ENCODE measurements at regions not wholly inside any gene's neighbourhood (a gene's known extent, or its start where the extent isn't known, plus 50 kb on each side); places are given as distances from the start of the nearest gene placed in this dataset.

DNA sequence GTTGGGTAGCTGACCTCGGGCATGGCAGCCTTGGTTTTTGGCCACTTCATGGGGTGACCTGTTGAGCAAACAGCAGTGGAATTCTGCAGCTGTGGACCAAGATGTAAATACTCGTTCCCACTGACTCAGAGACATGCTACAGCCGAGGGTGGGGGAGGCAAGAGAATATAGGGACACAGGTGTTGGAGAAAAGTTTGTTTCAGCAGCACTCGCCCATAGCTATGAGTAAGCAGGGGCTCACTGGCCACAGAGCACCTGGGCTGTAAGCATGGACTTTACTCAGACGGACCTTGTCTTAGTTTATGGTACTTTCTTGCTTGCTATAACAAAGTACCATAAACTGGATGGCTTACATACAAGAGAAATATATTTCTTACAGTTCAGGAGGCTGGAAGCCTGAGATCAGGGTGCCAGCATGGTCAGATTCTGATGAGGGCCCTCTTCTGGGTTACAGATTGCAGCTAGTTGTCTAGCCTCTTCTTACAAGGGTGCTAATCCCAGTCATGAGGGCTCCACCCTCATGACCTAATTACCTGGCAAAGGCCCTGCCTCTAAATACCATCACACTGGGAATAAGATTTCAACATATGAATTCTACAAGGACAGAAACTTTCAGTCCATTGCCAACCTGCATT, 437.2 kb upstream of the DAB1 start:
- in situ Hi-C loops (cut with MboI; ENCODE audit: low sequenced_read_pairs in 4 of 4) (no loop called here), intact Hi-C loops (cut with DNase I; ENCODE audit: low total_unique reads) (no loop called here)
- ATAC-seq (no peak), DNase-seq (no peak)
- Histone ChIP-seq H3K4me1 (no peaks in the 10 kb centered on the region), H3K27me3 (no peaks in the 10 kb centered on the region), H3K36me3 (no peaks in the 10 kb centered on the region), H3K4me3 (no peak overlapping the region), H3K27ac (no peak overlapping the region), H3K9me3 (no peaks in the 10 kb centered on the region)
- TF ChIP-seq, protein P1, sequence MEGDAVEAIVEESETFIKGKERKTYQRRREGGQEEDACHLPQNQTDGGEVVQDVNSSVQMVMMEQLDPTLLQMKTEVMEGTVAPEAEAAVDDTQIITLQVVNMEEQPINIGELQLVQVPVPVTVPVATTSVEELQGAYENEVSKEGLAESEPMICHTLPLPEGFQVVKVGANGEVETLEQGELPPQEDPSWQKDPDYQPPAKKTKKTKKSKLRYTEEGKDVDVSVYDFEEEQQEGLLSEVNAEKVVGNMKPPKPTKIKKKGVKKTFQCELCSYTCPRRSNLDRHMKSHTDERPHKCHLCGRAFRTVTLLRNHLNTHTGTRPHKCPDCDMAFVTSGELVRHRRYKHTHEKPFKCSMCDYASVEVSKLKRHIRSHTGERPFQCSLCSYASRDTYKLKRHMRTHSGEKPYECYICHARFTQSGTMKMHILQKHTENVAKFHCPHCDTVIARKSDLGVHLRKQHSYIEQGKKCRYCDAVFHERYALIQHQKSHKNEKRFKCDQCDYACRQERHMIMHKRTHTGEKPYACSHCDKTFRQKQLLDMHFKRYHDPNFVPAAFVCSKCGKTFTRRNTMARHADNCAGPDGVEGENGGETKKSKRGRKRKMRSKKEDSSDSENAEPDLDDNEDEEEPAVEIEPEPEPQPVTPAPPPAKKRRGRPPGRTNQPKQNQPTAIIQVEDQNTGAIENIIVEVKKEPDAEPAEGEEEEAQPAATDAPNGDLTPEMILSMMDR (IDR thresholded peaks at IDR 0.05 in 4 of 5, conservative IDR thresholded peaks at IDR 0.05 in 1 of 5): no peak
- no peak for TF ChIP-seq POLR2A (IDR thresholded peaks at IDR 0.05)

DNA sequence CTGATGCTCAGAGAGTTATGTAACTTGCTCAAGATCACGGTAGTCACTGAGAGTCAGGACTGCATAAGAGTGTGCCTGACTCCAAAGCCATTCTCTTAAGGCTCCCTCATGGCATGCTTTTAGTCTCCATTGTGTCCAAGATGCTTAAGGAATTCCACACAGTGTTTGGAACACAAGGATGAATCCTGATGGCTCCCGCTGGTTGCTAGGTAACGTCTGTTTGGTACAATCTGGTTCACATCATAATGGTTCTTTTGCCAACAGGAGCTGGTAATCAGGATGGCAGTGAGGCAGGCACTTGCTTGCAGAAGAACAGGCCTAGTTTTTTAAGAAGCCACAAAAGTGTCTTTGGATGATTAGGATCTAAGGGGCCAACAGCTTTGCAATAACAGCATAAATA, 436.5 kb upstream of the DAB1 start:
- intact Hi-C loops (cut with DNase I; ENCODE audit: low total_unique reads): no loop called here
- Histone ChIP-seq H3K9me3 (no peaks in the 10 kb centered on the region), H3K27me3 (no peaks in the 10 kb centered on the region), H3K36me3 (no peaks in the 10 kb centered on the region), H3K4me1 (no peaks in the 10 kb centered on the region), H3K27ac (no peak overlapping the region), H3K4me3 (no peak overlapping the region)
- no peak for DNase-seq
- no peak for ATAC-seq
- TF ChIP-seq, protein P1 (IDR thresholded peaks at IDR 0.05 in 4 of 5, conservative IDR thresholded peaks at IDR 0.05 in 1 of 5): no peak
- TF ChIP-seq POLR2A (IDR thresholded peaks at IDR 0.05): no peak
- in situ Hi-C loops (cut with MboI; ENCODE audit: low sequenced_read_pairs in 4 of 4): no loop called here

DNA sequence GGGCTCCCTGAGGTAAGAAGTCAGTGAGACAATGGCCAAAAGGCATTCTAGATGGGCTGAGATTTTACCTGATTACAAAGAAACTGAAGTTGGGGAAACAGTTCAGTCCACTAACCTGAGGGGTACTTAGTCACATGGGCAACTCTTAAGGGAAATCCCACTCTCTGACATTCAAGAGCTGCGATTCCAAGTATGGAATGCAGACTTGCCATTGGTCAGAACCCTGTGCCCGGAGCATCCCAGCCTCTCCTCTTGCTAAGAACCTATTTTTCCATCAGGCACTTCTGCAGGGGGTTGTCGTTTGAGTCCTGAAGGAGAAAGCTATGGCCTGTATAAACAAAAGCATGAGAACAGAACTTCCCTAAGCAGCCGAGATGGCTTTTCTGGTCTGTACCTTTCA, 434.9 kb upstream of the DAB1 start:
- H3K9me3 ChIP-seq: no peaks in the 10 kb centered on the region
- DNase-seq (no peak), ATAC-seq (no peak)
- H3K36me3 ChIP-seq: no peaks in the 10 kb centered on the region
- H3K27me3 ChIP-seq: no peaks in the 10 kb centered on the region
- in situ Hi-C loops (cut with MboI; ENCODE audit: low sequenced_read_pairs in 4 of 4) (no loop called here), intact Hi-C loops (cut with DNase I; ENCODE audit: low total_unique reads) (no loop called here)
- H3K27ac ChIP-seq: no peak overlapping the region
- H3K4me1 ChIP-seq: no peaks in the 10 kb centered on the region
- no peak overlapping the region for H3K4me3 ChIP-seq
- TF ChIP-seq, protein P1 (IDR thresholded peaks at IDR 0.05 in 4 of 5, conservative IDR thresholded peaks at IDR 0.05 in 1 of 5): no peak
- TF ChIP-seq POLR2A (IDR thresholded peaks at IDR 0.05): no peak

DNA sequence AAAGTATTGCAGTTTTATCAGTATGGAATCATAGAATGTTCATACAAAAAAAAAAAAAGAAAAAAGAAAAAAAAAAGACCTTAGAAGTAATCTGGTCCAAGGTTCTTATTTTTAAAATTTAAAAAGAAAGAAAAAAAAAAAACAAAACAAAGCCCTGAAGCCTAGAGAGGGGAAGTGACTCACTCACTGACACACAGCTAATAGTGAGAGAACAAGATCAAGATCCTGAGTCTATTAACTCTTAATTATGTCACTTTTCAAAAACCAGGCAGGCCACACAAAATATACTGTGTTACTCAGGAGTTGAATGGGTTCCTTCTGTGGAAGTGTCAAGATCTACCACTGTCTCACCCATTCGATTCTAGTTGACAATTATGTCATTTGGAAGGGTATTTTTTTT, 433.9 kb upstream of the DAB1 start:
- in situ Hi-C loops (cut with MboI; ENCODE audit: low sequenced_read_pairs in 4 of 4): no loop called here
- DNase-seq (no peak), ATAC-seq (no peak)
- Histone ChIP-seq H3K36me3 (no peaks in the 10 kb centered on the region), H3K27me3 (no peaks in the 10 kb centered on the region), H3K4me1 (no peaks in the 10 kb centered on the region), H3K4me3 (no peak overlapping the region), H3K27ac (no peak overlapping the region), H3K9me3 (no peaks in the 10 kb centered on the region)
- no peak for TF ChIP-seq POLR2A (IDR thresholded peaks at IDR 0.05)
- TF ChIP-seq, protein P1 (IDR thresholded peaks at IDR 0.05 in 4 of 5, conservative IDR thresholded peaks at IDR 0.05 in 1 of 5): no peak
- intact Hi-C loops (cut with DNase I; ENCODE audit: low total_unique reads): no loop called here

DNA sequence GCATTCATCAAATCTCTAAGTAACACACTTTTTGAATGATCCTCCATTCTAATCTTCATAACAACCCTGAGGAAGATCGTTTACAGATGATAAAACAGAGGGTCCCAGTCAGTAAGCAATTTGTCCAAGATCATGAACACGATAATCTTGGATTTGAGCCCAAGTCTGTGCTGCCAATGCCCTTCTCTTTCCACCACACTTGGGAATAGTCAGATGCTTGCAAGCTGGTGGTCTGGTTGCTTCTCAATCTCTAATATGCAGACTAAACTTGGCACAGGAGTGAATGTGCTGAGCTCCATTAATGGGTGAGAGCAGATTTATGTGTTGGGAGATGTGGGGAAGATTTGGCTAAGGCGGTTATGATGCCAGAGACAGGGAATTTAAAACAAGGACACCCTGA, 430.6 kb upstream of the DAB1 start:
- Histone ChIP-seq H3K4me1 (no peaks in the 10 kb centered on the region), H3K9me3 (no peaks in the 10 kb centered on the region), H3K27ac (no peak overlapping the region), H3K4me3 (no peak overlapping the region), H3K27me3 (no peaks in the 10 kb centered on the region), H3K36me3 (no peaks in the 10 kb centered on the region)
- intact Hi-C loops (cut with DNase I; ENCODE audit: low total_unique reads) (no loop called here), in situ Hi-C loops (cut with MboI; ENCODE audit: low sequenced_read_pairs in 4 of 4) (no loop called here)
- no peak for TF ChIP-seq POLR2A (IDR thresholded peaks at IDR 0.05)
- TF ChIP-seq, protein P1 (IDR thresholded peaks at IDR 0.05 in 4 of 5, conservative IDR thresholded peaks at IDR 0.05 in 1 of 5): no peak
- DNase-seq: no peak
- ATAC-seq: no peak
